ENCODE measurements at regions not wholly inside any gene's neighbourhood (a gene's known extent, or its start where the extent isn't known, plus 50 kb on each side); places are given as distances from the start of the nearest gene placed in this dataset.

GRCh38 chr2:215205787-215206186, 67.4 kb upstream of the ABCA12 start:
- no peak for TF ChIP-seq CTCF (IDR thresholded peaks at IDR 0.05; ENCODE audit: control extremely low read depth, extremely low read depth, low read depth, missing control alignments)
- POLR2A ChIA-PET = no interaction called here
- CTCF ChIA-PET = no interaction called here
- DNase-seq (ENCODE audit: extremely low spot score) = no peak

- DNase-seq (ENCODE audit: extremely low spot score) = no peak
- POLR2A ChIA-PET = no interaction called here
- CTCF ChIA-PET = no interaction called here
- no peak for TF ChIP-seq CTCF (IDR thresholded peaks at IDR 0.05; ENCODE audit: control extremely low read depth, extremely low read depth, low read depth, missing control alignments)
Measured at GRCh38 chr2:215191477-215191876, 53.1 kb upstream of the ABCA12 start.

GRCh38 chr2:215190588-215190987, 52.2 kb upstream of the ABCA12 start:
- POLR2A ChIA-PET = no interaction called here
- no peak for DNase-seq (ENCODE audit: extremely low spot score)
- TF ChIP-seq CTCF (IDR thresholded peaks at IDR 0.05; ENCODE audit: control extremely low read depth, extremely low read depth, low read depth, missing control alignments) = no peak
- CTCF ChIA-PET = no interaction called here

GRCh38 chr2:215189393-215189792, 51.0 kb upstream of the ABCA12 start:
- TF ChIP-seq CTCF (IDR thresholded peaks at IDR 0.05; ENCODE audit: control extremely low read depth, extremely low read depth, low read depth, missing control alignments) = no peak
- CTCF ChIA-PET = interaction anchor here (1.2 to 1.9 kb wide), 2 partner anchors 13 to 20 kb away, joined by 5 to 6 read pairs; no protein-coding TSS in a partner anchor
- POLR2A ChIA-PET = no interaction called here
- no peak for DNase-seq (ENCODE audit: extremely low spot score)

Data from GM10248 (cell line).